ENCODE measurements at regions not wholly inside any gene's neighbourhood (a gene's known extent, or its start where the extent isn't known, plus 50 kb on each side); places are given as distances from the start of the nearest gene placed in this dataset.

DNA sequence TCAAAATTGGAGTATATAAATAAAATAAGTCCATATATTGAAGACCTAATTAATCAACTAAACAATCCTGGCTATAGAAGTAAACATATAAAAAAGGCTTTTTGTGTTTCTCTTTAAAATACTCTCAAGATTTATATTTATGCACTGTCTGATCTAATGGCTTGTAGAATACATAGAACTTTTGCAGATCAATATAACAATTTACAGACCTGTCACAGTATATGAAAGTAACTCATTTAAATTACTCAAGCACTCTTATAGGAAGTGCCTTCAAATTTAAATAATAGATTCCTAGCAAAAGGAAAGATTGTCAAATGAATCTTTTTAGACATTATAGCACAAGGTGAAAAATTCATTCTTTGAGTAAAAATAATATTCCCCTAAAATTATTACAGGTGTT is 615.8 kb upstream of the RGS18 start:
- H3K9me3 ChIP-seq (ENCODE audit: control insufficient read depth, insufficient read depth, low read length): no peaks in the 10 kb centered on the region
- dilution Hi-C loops (cut with HindIII; ENCODE audit: low sequenced_read_pairs, unreplicated experiment): no loop called here
- no peak overlapping the region for H2BK15ac ChIP-seq (ENCODE audit: low read depth, low read length)
- H3K14ac ChIP-seq (replicated peaks; ENCODE audit: low read depth, low read length): no peak overlapping the region
- H4K5ac ChIP-seq (ENCODE audit: low read depth, low read length): no peak overlapping the region
- in situ Hi-C loops (cut with MboI; ENCODE audit: low sequenced_read_pairs): no loop called here
- no peaks in the 10 kb centered on the region for H4K20me1 ChIP-seq (ENCODE audit: insufficient read depth, low read length)
- ATAC-seq (ENCODE audit: low read depth) (no peak), DNase-seq (no peak)
- no peak overlapping the region for H3K18ac ChIP-seq (ENCODE audit: low read depth, low read length)
- H3K4me2 ChIP-seq (ENCODE audit: low read depth, low read length): no peak overlapping the region
- no peak overlapping the region for H3K23ac ChIP-seq (ENCODE audit: low read depth, low read length)
- H2AK5ac ChIP-seq (ENCODE audit: low read depth, low read length): no peak overlapping the region
- POLR2A ChIA-PET (ENCODE audit: unreplicated experiment): no interaction called here
- no peak overlapping the region for H3K4ac ChIP-seq (ENCODE audit: low read depth, low read length)
- H2BK5ac ChIP-seq (ENCODE audit: low read depth, low read length, poor library complexity, severe bottlenecking): no peak overlapping the region
- no peak overlapping the region for H3K9ac ChIP-seq (ENCODE audit: low read depth, low read length)
- H2AK9ac ChIP-seq (replicated peaks; ENCODE audit: low read depth, low read length, poor library complexity): no peak overlapping the region
- H3K79me1 ChIP-seq (ENCODE audit: low read depth in 1 of 2, low read length in 2 of 2): no peaks in the 10 kb centered on the region
- no peak overlapping the region for H2AFZ ChIP-seq (replicated peaks; ENCODE audit: low read length, poor library complexity)
- no peaks in the 10 kb centered on the region for H3K36me3 ChIP-seq (ENCODE audit: control insufficient read depth, insufficient read depth, low read length)
- H4K91ac ChIP-seq (ENCODE audit: insufficient read depth, low read depth, low read length): no peak overlapping the region
- H3K27me3 ChIP-seq (ENCODE audit: control insufficient read depth, insufficient read depth, low read length): no peaks in the 10 kb centered on the region
- no peak overlapping the region for H3K4me3 ChIP-seq (ENCODE audit: insufficient read depth, low read depth, low read length)
- H2BK120ac ChIP-seq (ENCODE audit: low read depth, low read length): no peak overlapping the region
- no peaks in the 10 kb centered on the region for H3K9me1 ChIP-seq (ENCODE audit: insufficient read depth, low read length)
- no peak overlapping the region for H3K27ac ChIP-seq (ENCODE audit: insufficient read depth, low read length)
- CTCF ChIA-PET: no interaction called here
- H2BK20ac ChIP-seq (ENCODE audit: low read depth, low read length): no peak overlapping the region
- no peak for TF ChIP-seq MAZ (IDR thresholded peaks at IDR 0.05; ENCODE audit: borderline replicate concordance, low read depth, low read length)
- TF ChIP-seq, protein P1, sequence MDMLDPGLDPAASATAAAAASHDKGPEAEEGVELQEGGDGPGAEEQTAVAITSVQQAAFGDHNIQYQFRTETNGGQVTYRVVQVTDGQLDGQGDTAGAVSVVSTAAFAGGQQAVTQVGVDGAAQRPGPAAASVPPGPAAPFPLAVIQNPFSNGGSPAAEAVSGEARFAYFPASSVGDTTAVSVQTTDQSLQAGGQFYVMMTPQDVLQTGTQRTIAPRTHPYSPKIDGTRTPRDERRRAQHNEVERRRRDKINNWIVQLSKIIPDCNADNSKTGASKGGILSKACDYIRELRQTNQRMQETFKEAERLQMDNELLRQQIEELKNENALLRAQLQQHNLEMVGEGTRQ (IDR thresholded peaks at IDR 0.05; ENCODE audit: low read depth, low read length): no peak
- TF ChIP-seq, protein P2, sequence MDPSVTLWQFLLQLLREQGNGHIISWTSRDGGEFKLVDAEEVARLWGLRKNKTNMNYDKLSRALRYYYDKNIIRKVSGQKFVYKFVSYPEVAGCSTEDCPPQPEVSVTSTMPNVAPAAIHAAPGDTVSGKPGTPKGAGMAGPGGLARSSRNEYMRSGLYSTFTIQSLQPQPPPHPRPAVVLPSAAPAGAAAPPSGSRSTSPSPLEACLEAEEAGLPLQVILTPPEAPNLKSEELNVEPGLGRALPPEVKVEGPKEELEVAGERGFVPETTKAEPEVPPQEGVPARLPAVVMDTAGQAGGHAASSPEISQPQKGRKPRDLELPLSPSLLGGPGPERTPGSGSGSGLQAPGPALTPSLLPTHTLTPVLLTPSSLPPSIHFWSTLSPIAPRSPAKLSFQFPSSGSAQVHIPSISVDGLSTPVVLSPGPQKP (IDR thresholded peaks at IDR 0.05; ENCODE audit: borderline replicate concordance, low read depth, low read length): no peak
- TF ChIP-seq, protein P3, sequence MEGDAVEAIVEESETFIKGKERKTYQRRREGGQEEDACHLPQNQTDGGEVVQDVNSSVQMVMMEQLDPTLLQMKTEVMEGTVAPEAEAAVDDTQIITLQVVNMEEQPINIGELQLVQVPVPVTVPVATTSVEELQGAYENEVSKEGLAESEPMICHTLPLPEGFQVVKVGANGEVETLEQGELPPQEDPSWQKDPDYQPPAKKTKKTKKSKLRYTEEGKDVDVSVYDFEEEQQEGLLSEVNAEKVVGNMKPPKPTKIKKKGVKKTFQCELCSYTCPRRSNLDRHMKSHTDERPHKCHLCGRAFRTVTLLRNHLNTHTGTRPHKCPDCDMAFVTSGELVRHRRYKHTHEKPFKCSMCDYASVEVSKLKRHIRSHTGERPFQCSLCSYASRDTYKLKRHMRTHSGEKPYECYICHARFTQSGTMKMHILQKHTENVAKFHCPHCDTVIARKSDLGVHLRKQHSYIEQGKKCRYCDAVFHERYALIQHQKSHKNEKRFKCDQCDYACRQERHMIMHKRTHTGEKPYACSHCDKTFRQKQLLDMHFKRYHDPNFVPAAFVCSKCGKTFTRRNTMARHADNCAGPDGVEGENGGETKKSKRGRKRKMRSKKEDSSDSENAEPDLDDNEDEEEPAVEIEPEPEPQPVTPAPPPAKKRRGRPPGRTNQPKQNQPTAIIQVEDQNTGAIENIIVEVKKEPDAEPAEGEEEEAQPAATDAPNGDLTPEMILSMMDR (conservative IDR thresholded peaks at IDR 0.05; ENCODE audit: low read depth, low read length): no peak
- no peak for TF ChIP-seq RCOR1 (IDR thresholded peaks at IDR 0.05; ENCODE audit: insufficient replicate concordance, low read length)
- no peak for TF ChIP-seq POLR2A (IDR thresholded peaks at IDR 0.05; ENCODE audit: low read depth, low read length)
- TF ChIP-seq RFX5 (IDR thresholded peaks at IDR 0.05; ENCODE audit: low read depth, low read length): no peak
- TF ChIP-seq RAD21 (IDR thresholded peaks at IDR 0.05; ENCODE audit: low read length): no peak
- TF ChIP-seq NFE2L2 (IDR thresholded peaks at IDR 0.05; ENCODE audit: low read depth, low read length): no peak
- TF ChIP-seq MAFK (IDR thresholded peaks at IDR 0.05; ENCODE audit: low read depth, low read length): no peak
- TF ChIP-seq FOS (IDR thresholded peaks at IDR 0.05; ENCODE audit: low read depth, low read length): no peak
- TF ChIP-seq MXI1 (IDR thresholded peaks at IDR 0.05; ENCODE audit: borderline replicate concordance, low read depth, low read length): no peak
- no peak for TF ChIP-seq CEBPB (IDR thresholded peaks at IDR 0.05; ENCODE audit: low read depth, low read length)
- TF ChIP-seq SMC3 (IDR thresholded peaks at IDR 0.05; ENCODE audit: low read depth, low read length): no peak
- TF ChIP-seq CHD1 (IDR thresholded peaks at IDR 0.05; ENCODE audit: low read depth, low read length): no peak
- no peak for TF ChIP-seq BHLHE40 (IDR thresholded peaks at IDR 0.05; ENCODE audit: low read depth, low read length)
- no TSS peak for BruUV-seq (replicated peaks)
- no peak overlapping the region for H3K56ac ChIP-seq (ENCODE audit: extremely low read depth, insufficient read depth, low read length)
- no peaks in the 10 kb centered on the region for H3K4me1 ChIP-seq (ENCODE audit: control insufficient read depth, insufficient read depth, low read length)
- intact Hi-C loops (cut with micrococcal nuclease): no loop called here
- H4K8ac ChIP-seq (ENCODE audit: low read depth in 2 of 2, low read length in 2 of 2): no peak overlapping the region

Measured in IMR-90 (cell line).